ENCODE measurements at regions not wholly inside any gene's neighbourhood (a gene's known extent, or its start where the extent isn't known, plus 50 kb on each side); places are given as distances from the start of the nearest gene placed in this dataset.
"Not testable (repeated sequence)": the region's sequence is repeated elsewhere in the genome, so short reads cannot be mapped to it uniquely, and the experiment has no call there.

GRCh38 chr4:160675550-160675949, 1488.2 kb downstream of the FSTL5 start:
- DNase-seq (ENCODE audit: low spot score): no peak

DNA sequence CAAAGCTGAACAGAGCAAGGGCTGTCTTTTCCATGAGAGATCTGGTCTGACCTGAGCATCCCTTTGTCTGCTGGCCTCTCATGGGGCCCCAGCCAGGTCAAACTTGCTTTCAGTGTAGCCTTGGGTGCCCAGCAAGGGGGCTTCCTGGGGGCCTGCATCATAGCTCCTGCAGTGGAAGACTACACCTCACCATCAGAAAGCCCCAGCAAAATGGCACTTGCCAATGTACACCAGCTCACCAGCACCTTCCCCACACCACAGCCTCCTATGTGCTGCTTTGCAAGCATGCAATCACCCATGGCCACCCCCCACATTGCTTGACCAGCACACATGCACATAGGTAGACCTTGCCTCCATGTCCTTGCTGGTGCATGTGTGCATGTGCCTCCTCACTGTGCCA, 1478.1 kb downstream of the FSTL5 start:
- DNase-seq (ENCODE audit: low spot score): no peak

GRCh38 chr4:160701671-160702070, 1462.1 kb downstream of the FSTL5 start:
- no peak for DNase-seq (ENCODE audit: low spot score)

- no peak for DNase-seq (ENCODE audit: low spot score)
Observed at GRCh38 chr4:160709026-160709425, 1454.8 kb downstream of the FSTL5 start.

DNA sequence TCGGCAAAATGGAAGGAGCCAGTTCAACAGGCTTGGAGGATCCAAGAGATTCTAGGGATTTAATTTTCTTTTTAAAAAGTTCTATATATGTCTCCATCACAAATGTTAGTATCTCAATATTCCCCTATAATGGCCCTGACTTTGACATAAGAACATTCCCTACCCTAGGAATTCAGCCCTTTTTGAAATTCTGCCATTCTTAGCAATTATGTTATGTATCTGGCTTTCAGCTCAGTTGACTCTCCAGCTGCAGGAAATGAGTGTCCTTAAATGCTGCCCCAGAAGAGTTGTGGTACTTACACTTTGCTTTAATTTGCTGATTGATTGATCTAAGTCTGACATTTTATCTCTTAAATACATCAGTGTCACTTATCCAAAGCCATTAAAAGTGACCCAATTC, 1454.3 kb downstream of the FSTL5 start:
- DNase-seq (ENCODE audit: low spot score): no peak

DNA sequence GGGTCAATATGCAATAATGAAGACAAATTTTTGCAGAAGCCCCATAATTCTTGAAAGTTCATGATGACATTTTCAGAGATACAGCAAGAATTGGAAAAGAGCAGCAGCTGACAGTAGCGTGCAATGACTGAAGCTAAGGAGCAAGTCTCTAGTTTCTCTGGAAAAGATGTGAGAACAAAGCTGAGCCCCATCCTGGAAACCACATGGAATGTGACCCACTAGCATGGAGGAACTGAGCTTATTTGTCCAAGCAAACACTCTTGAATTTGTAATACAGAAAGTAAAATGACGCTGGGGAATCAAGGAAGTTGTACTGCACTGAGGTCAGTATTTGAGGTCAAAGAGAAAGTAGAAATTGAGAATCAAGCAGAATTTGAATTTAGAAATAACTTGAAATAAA, 1447.2 kb downstream of the FSTL5 start:
- DNase-seq (ENCODE audit: low spot score): no peak

GRCh38 chr4:160717848-160718247, 1446.0 kb downstream of the FSTL5 start:
- DNase-seq (ENCODE audit: low spot score): no peak

GRCh38 chr4:160724063-160724462, 1439.7 kb downstream of the FSTL5 start:
- no peak for DNase-seq (ENCODE audit: low spot score)

DNA sequence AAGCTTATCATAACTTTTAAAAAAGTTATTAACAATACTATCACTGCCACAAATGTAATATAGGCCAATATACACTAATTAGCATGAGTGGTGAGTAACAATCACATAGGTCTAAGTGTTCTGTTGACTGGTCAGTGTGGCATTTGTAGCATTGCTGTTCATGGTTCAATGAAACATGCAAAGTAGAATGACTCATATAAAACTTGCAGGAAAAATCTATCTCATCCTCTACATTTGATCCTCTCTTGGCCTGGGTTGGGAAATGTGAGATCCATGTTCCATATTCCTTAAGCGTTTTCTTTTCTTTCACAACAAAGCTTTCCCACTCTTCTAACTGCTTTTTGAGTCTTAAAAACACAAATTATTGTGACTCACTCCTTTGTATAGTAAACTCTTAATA, 1418.7 kb downstream of the FSTL5 start:
- DNase-seq (ENCODE audit: low spot score): no peak

DNA sequence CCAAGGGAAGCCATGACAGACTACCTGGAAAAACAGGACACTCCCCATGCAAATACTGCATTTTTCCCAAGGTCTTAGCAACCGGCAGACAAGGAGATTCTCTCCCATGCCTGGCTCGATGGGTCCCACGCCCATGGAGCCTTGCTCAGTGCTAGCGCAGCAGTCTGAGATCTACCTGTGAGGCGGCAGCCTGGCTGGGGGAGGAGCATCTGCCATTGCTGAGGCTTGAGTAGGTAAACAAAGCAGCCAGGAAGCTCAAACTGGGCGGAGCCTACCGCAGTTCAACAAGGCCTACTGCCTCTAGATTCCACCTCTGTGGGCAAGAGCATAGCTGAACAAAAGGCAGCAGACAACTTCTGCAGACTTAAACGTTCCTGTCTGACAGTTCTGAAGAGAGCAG, 1417.2 kb downstream of the FSTL5 start:
- DNase-seq (ENCODE audit: low spot score): not testable (repeated sequence)

DNA sequence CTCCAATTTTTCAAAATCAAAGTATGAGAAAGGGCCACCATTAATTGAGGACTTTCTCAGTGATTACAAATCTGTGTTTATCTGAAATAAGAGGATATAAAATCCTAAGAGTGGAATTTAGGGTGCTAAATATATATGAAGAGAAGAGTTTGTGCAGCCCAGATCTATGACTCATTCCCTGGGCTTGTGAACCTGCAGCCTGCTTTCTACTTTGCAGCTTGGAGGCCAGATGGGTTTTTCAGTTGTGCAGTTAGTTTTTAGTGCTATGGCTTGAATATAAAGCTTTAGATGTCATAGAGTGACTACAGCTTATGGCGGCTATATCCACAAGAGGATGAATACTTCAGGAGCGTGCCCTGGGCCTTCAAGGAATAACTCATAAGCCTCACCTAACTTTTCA, 1391.1 kb downstream of the FSTL5 start:
- no peak for DNase-seq (ENCODE audit: low spot score)

GRCh38 chr4:160795216-160795615, 1368.6 kb downstream of the FSTL5 start:
- no peak for DNase-seq (ENCODE audit: low spot score)

- DNase-seq (ENCODE audit: low spot score): no peak
Observed at GRCh38 chr4:160808174-160808573, 1355.6 kb downstream of the FSTL5 start.

- no peak for DNase-seq (ENCODE audit: low spot score)
Observed at GRCh38 chr4:160809576-160809975, 1354.2 kb downstream of the FSTL5 start.

DNA sequence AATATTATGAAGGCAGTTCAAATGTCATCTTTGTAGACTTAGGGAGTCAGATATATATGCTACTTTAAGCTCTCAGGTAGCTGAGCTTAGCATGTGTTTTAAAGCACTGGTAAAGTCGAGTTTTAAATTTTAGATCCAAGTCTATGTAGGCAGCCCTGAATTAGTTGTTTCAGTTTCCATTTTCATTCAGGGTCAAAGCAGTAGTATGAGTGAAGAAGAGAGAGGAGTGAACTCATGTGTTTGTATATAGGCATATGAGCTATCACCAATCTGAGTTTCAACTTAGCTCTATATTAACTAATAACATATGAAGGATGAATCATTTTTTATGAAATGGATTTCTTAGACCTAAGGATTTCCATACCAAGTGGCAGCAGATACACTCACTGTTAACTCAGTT, 1353.4 kb downstream of the FSTL5 start:
- no peak for DNase-seq (ENCODE audit: low spot score)

DNA sequence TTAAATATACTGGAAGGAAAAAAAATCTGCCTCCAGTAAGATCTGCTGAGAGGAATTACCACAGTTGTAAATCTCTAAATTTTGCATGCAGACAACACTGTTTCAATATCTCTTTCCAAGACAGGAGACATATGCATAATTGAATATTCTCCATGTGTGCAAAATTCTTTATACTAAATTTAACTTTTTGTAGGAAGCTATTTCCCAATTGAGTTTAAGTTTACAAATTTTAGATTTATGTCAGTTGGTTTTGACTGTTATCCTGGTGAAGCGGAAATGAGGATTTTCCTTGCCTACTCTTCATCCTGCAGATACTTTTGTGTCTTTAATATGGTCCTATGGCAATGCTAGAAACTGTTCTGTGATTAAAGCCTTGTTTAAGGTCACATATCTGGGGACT, 1352.9 kb downstream of the FSTL5 start:
- DNase-seq (ENCODE audit: low spot score): no peak

DNA sequence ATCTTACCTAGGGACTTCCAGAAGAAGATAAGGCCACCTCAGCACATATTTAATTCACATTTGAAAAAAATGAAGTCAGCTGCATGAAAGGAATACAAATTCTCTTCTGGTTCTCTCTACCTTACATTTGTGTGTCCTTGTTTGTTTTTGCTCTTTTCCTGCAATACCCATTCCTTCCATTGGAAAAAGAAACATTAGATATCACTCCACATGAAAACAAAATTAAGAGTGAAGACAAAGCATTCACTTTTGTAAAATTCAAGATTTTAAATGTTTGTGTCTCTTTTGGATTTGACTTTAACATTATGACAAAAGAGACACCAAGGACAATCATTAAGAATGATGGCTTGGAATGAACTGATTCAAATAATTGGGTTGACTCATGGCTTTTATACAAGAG, 1351.8 kb downstream of the FSTL5 start:
- DNase-seq (ENCODE audit: low spot score): no peak

GRCh38 chr4:160814726-160815125, 1349.1 kb downstream of the FSTL5 start:
- no peak for DNase-seq (ENCODE audit: low spot score)

- no peak for DNase-seq (ENCODE audit: low spot score)
Observed at GRCh38 chr4:160818571-160818970, 1345.2 kb downstream of the FSTL5 start.

DNA sequence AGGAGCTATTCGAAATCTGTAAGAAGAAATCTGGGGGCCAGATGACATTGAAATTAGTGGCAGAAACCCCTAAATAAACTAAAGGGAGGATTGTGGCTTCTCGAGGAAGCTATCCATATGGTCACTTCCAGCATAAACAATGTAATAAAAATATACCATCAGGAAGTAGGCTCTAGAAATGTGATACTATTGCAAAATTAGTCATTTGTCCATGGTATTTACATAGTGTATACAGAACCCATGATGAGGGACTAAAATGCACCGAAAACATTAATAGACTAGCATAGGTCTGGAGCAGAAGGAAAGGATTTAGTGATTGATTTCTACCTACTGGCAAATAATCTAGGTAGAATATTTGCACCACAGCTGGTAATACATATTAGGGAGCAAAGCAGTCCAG, 1344.0 kb downstream of the FSTL5 start:
- DNase-seq (ENCODE audit: low spot score): no peak

GRCh38 chr4:160824481-160824880, 1339.3 kb downstream of the FSTL5 start:
- no peak for DNase-seq (ENCODE audit: low spot score)

DNA sequence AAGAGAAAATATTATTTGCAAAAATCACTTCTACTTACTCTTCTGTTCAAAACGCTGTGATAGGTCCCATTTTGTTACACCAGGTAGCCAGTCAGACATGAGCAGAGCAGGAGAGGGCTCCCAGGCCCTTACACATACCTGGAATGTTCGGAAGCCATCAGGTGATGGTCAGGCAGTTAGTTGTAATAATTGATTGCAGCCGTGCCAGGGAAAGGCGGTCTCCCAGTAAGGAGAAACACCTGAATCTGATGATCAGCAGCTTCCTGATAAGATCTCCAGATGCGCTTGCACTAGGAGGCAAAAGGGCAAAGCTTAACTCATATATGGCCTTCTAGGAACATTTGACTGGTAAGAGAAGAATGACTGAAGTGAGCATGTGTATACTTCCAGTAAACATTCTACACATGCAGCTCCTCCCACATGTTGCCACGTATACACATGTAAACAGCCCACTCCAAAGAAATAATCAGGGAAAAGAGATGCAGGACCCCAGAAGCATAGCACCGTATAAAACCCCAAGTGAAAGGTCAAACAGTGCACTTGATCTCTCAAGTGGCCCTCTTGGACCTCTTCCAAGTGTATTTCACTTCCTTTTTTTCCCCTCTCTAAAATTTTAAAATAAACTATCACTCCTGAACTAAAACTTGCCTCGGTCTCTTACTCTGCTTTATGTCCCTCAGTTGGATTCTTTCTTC, 1338.0 kb downstream of the FSTL5 start:
- DNase-seq (ENCODE audit: low spot score): no peak

- DNase-seq (ENCODE audit: low spot score): no peak
Observed at GRCh38 chr4:160826339-160826679, 1337.5 kb downstream of the FSTL5 start.

GRCh38 chr4:160831165-160831922, 1332.5 kb downstream of the FSTL5 start:
- no peak for DNase-seq (ENCODE audit: low spot score)

Data from CD4-positive, alpha-beta T cell treated with Interleukin-6 at 100 ng/mL for 8 hours (primary cell).